ENCODE measurements at regions not wholly inside any gene's neighbourhood (a gene's known extent, or its start where the extent isn't known, plus 50 kb on each side); places are given as distances from the start of the nearest gene placed in this dataset.

DNA sequence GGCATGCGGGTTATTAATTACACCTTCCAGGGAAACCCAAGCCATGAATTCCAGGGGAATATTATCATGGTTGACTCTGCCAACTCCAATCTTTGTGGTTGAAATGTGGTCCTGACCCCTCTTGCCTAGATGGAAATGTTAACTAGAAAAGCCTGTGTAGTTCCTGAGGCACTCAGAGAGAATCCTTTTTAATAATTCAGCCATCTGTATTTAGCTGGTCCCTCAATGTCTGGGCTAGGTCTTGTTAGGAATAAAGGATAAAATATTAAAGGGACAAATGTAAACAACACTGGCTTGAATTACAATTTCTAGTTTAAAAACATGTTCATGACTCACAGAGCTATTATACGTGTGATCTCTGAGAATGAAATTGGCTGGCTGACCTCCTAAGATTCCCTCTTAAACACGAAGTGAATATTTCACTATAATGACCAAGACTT is 435.2 kb upstream of the SUCLG2 start:
- Histone ChIP-seq H3K27me3 (ENCODE audit: control insufficient read depth, insufficient read depth, low read length, poor library complexity, severe bottlenecking) (no peaks in the 10 kb centered on the region), H3K4me1 (ENCODE audit: control insufficient read depth, insufficient read depth, low read length) (no peaks in the 10 kb centered on the region), H3K36me3 (ENCODE audit: control insufficient read depth, insufficient read depth, low read length) (no peaks in the 10 kb centered on the region), H3K9me3 (ENCODE audit: control insufficient read depth, low read length) (no peaks in the 10 kb centered on the region), H3K27ac (ENCODE audit: insufficient read depth, low read depth, low read length, poor library complexity, severe bottlenecking) (no peak overlapping the region), H3K4me3 (ENCODE audit: insufficient read depth, low read depth, low read length) (no peak overlapping the region)
- WGBS, 2 experiments = 92 to 94% methylated on average over 3 of the region's 3 CpGs

DNA sequence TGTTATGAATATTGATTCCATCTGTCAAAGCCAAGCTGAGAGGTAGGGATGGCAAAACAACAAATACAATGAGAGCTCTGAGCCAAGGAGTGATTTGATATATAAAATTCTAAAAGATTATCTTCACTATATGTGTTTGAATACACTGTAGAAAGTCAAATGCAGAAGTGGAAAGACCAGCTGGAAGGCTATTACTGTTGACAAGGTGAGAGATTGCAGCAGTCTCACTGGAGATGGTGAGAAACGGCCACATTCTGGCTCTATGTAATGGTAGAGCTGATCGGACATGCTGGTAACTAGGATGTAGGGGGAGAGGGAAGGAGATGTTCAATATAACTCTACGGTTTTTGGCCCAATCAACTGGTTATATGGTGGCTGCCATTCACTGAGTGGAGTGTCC is 434.2 kb upstream of the SUCLG2 start:
- H3K4me3 ChIP-seq (ENCODE audit: insufficient read depth, low read depth, low read length) = no peak overlapping the region
- no peaks in the 10 kb centered on the region for H3K27me3 ChIP-seq (ENCODE audit: control insufficient read depth, insufficient read depth, low read length, poor library complexity, severe bottlenecking)
- WGBS, 2 experiments = 93 to 94% methylated on average over 3 of the region's 3 CpGs
- H3K9me3 ChIP-seq (ENCODE audit: control insufficient read depth, low read length) = no peaks in the 10 kb centered on the region
- H3K36me3 ChIP-seq (ENCODE audit: control insufficient read depth, insufficient read depth, low read length) = no peaks in the 10 kb centered on the region
- H3K4me1 ChIP-seq (ENCODE audit: control insufficient read depth, insufficient read depth, low read length) = no peaks in the 10 kb centered on the region
- no peak overlapping the region for H3K27ac ChIP-seq (ENCODE audit: insufficient read depth, low read depth, low read length, poor library complexity, severe bottlenecking)

DNA sequence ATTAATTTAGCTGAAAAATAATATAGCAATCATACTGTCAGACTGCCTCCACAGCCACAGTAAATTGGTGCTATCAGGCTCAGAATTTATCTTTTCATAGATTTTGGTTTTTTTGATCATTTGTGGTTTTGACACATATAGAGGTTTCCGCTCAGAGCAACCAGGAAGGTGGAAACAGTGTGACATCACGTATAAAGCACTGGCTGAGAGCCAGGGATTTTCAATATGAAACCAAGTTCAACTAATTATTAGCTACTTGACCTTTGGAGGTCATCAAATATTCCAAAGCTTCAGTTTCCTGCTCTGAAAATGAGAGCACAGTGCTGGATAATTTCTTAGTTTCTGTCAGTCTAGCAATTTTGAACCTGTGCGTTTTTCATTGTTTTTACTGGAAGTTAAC is 433.8 kb upstream of the SUCLG2 start:
- Histone ChIP-seq H3K4me1 (ENCODE audit: control insufficient read depth, insufficient read depth, low read length) (no peaks in the 10 kb centered on the region), H3K4me3 (ENCODE audit: insufficient read depth, low read depth, low read length) (no peak overlapping the region), H3K9me3 (ENCODE audit: control insufficient read depth, low read length) (no peaks in the 10 kb centered on the region), H3K27ac (ENCODE audit: insufficient read depth, low read depth, low read length, poor library complexity, severe bottlenecking) (no peak overlapping the region), H3K27me3 (ENCODE audit: control insufficient read depth, insufficient read depth, low read length, poor library complexity, severe bottlenecking) (no peaks in the 10 kb centered on the region), H3K36me3 (ENCODE audit: control insufficient read depth, insufficient read depth, low read length) (no peaks in the 10 kb centered on the region)
- WGBS, 2 experiments = 76 to 77% methylated on average over 3 of the region's 3 CpGs

DNA sequence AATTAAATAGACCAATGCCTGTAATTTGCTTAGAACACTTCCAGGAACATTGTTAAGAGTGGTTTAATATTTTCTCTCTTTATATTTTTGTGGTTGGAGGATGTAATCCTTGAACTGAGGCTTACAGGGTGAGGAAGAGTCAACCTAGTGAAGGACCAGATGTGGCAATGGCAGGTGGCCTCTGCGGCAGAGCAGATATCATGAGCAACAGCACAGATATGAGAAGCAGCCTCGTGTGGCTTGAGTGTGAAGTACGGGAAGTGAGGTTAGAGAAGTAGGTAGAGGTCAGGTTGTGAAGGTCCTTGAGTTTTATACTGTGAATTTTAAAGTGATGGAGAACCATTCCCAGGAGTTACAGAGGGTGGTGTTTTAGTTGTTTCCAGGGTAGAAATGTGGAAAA is 417.6 kb upstream of the SUCLG2 start:
- 93% methylated on average over 3 of the region's 3 CpGs for WGBS, 2 experiments
- H3K27ac ChIP-seq (ENCODE audit: insufficient read depth, low read depth, low read length, poor library complexity, severe bottlenecking) = no peak overlapping the region
- no peaks in the 10 kb centered on the region for H3K4me1 ChIP-seq (ENCODE audit: control insufficient read depth, insufficient read depth, low read length)
- H3K9me3 ChIP-seq (ENCODE audit: control insufficient read depth, low read length) = no peaks in the 10 kb centered on the region
- no peak overlapping the region for H3K4me3 ChIP-seq (ENCODE audit: insufficient read depth, low read depth, low read length)
- H3K27me3 ChIP-seq (ENCODE audit: control insufficient read depth, insufficient read depth, low read length, poor library complexity, severe bottlenecking) = no peaks in the 10 kb centered on the region
- no peaks in the 10 kb centered on the region for H3K36me3 ChIP-seq (ENCODE audit: control insufficient read depth, insufficient read depth, low read length)

DNA sequence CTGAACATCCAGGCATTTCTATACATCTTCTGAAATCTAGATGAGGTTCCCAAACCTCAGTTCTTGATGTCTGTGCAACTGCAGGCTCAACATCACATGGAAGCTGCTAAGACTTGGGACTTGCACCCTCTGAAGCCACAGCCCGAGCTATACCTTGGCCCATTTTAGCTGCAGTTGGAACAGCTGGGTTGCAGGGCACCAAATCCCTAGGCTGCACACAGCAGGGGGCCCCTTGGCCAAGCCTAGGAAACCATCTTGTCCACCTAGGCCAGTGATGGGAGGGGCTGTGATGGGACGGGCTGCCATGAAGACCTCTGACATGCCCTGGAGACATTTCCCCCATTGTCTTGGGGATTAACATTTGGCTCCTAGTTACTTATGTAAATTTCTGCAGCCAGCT is 415.8 kb upstream of the SUCLG2 start:
- H3K27ac ChIP-seq (ENCODE audit: insufficient read depth, low read depth, low read length, poor library complexity, severe bottlenecking) = no peak overlapping the region
- H3K27me3 ChIP-seq (ENCODE audit: control insufficient read depth, insufficient read depth, low read length, poor library complexity, severe bottlenecking) = no peaks in the 10 kb centered on the region
- WGBS, 2 experiments = 82 to 93% methylated on average over 2 of the region's 2 CpGs
- no peaks in the 10 kb centered on the region for H3K36me3 ChIP-seq (ENCODE audit: control insufficient read depth, insufficient read depth, low read length)
- H3K9me3 ChIP-seq (ENCODE audit: control insufficient read depth, low read length) = no peaks in the 10 kb centered on the region
- no peaks in the 10 kb centered on the region for H3K4me1 ChIP-seq (ENCODE audit: control insufficient read depth, insufficient read depth, low read length)
- no peak overlapping the region for H3K4me3 ChIP-seq (ENCODE audit: insufficient read depth, low read depth, low read length)

DNA sequence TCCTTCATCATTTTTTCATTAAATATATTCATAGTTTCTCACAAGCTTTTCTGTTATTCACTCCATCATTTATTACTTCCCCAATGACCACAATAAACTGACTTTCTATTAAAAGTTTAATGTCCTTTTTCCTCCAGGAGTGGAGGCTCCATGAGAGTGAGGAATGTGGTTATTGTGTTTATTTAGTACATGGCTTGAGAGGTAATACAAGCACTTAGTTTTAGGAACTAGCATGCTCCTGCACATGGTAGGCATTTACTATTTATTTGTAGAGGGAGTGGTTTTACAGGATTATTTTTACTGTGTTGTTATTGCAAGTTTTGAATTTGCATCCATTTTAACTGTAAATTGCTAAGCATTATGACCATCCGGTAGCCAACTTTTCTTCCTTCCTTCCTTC is 412.9 kb upstream of the SUCLG2 start:
- 86 to 90% methylated on average over 1 of the region's 1 CpG for WGBS, 2 experiments
- no peak overlapping the region for H3K27ac ChIP-seq (ENCODE audit: insufficient read depth, low read depth, low read length, poor library complexity, severe bottlenecking)

DNA sequence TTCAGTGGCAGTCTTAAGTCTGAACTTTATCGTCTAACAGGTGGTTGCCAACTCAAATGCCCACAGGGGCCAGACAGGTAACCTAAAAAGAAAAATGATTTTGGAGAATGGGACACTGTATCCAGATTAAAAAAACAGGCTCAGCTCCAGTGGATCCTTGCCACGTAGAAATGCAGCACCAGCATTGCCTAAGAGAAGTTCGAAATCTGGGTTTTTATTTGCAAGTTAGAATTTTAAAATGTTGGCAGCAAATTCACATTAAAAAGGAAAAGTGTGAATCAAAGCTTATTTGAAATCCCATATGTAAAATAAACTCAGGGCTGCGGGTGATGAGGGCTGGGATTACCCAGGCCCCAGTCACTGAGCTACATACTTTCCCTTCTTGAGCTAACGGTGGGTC is 408.5 kb upstream of the SUCLG2 start:
- Histone ChIP-seq H3K36me3 (ENCODE audit: control insufficient read depth, insufficient read depth, low read length) (no peaks in the 10 kb centered on the region), H3K4me3 (ENCODE audit: insufficient read depth, low read depth, low read length) (no peak overlapping the region), H3K4me1 (ENCODE audit: control insufficient read depth, insufficient read depth, low read length) (no peaks in the 10 kb centered on the region), H3K9me3 (ENCODE audit: control insufficient read depth, low read length) (no peaks in the 10 kb centered on the region), H3K27me3 (ENCODE audit: control insufficient read depth, insufficient read depth, low read length, poor library complexity, severe bottlenecking) (no peaks in the 10 kb centered on the region), H3K27ac (ENCODE audit: insufficient read depth, low read depth, low read length, poor library complexity, severe bottlenecking) (no peak overlapping the region)
- WGBS, 2 experiments = 71 to 72% methylated on average over 5 of the region's 5 CpGs

More for the DNA sequence above, 412.9 kb upstream of the SUCLG2 start:
- H3K27me3 ChIP-seq (ENCODE audit: control insufficient read depth, insufficient read depth, low read length, poor library complexity, severe bottlenecking) = no peaks in the 10 kb centered on the region
- no peak overlapping the region for H3K4me3 ChIP-seq (ENCODE audit: insufficient read depth, low read depth, low read length)
- H3K9me3 ChIP-seq (ENCODE audit: control insufficient read depth, low read length) = no peaks in the 10 kb centered on the region
- no peaks in the 10 kb centered on the region for H3K36me3 ChIP-seq (ENCODE audit: control insufficient read depth, insufficient read depth, low read length)
- H3K4me1 ChIP-seq (ENCODE audit: control insufficient read depth, insufficient read depth, low read length) = no peaks in the 10 kb centered on the region

DNA sequence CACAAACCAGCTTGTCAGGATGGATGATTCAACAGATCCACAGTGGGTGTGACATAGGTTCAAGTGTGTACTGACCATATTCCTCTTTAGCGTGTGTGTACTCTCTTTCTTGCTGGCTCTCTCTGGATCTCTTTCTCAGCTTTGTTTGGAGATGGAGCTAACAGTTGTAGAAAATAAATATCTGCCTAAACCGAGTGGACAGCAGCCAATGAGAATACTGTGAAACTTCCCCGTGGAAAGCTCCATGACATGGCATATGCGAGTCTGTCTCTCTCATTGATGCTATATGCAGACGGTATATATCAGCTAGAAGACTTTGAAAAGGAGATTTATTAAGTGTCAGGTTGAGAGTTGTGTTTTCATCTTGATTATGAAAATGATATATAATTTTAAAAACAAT is 406.5 kb upstream of the SUCLG2 start:
- H3K4me1 ChIP-seq (ENCODE audit: control insufficient read depth, insufficient read depth, low read length) = no peaks in the 10 kb centered on the region

DNA sequence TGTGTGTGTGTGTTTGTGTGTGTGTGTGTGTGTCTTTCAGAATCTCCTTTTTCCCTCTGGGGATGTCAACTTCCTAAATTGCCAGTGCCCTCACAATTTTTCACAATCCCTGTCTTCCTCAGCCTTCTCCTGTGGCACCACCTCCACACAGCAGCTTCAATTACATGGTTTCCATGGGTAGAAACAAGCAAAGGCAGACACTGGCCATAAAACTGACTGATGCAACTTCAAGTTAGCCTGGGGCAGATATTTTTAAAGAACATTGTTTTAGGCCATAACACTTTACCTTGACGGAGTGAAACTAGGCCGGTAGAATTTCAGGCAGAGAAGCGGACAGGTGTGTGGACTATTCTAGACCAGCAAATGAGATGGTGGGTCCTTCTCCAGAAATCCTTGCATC is 405.8 kb upstream of the SUCLG2 start:
- no peak overlapping the region for H3K4me3 ChIP-seq (ENCODE audit: insufficient read depth, low read depth, low read length)
- no peak overlapping the region for H3K27ac ChIP-seq (ENCODE audit: insufficient read depth, low read depth, low read length, poor library complexity, severe bottlenecking)
- no peaks in the 10 kb centered on the region for H3K27me3 ChIP-seq (ENCODE audit: control insufficient read depth, insufficient read depth, low read length, poor library complexity, severe bottlenecking)
- no peaks in the 10 kb centered on the region for H3K4me1 ChIP-seq (ENCODE audit: control insufficient read depth, insufficient read depth, low read length)
- WGBS, 2 experiments = 62 to 64% methylated on average over 3 of the region's 3 CpGs
- no peaks in the 10 kb centered on the region for H3K9me3 ChIP-seq (ENCODE audit: control insufficient read depth, low read length)
- no peaks in the 10 kb centered on the region for H3K36me3 ChIP-seq (ENCODE audit: control insufficient read depth, insufficient read depth, low read length)

More for the DNA sequence above, 406.5 kb upstream of the SUCLG2 start:
- Histone ChIP-seq H3K27me3 (ENCODE audit: control insufficient read depth, insufficient read depth, low read length, poor library complexity, severe bottlenecking) (no peaks in the 10 kb centered on the region), H3K36me3 (ENCODE audit: control insufficient read depth, insufficient read depth, low read length) (no peaks in the 10 kb centered on the region), H3K27ac (ENCODE audit: insufficient read depth, low read depth, low read length, poor library complexity, severe bottlenecking) (no peak overlapping the region), H3K9me3 (ENCODE audit: control insufficient read depth, low read length) (no peaks in the 10 kb centered on the region), H3K4me3 (ENCODE audit: insufficient read depth, low read depth, low read length) (no peak overlapping the region)
- 75% methylated on average over 5 of the region's 5 CpGs for WGBS, 2 experiments

DNA sequence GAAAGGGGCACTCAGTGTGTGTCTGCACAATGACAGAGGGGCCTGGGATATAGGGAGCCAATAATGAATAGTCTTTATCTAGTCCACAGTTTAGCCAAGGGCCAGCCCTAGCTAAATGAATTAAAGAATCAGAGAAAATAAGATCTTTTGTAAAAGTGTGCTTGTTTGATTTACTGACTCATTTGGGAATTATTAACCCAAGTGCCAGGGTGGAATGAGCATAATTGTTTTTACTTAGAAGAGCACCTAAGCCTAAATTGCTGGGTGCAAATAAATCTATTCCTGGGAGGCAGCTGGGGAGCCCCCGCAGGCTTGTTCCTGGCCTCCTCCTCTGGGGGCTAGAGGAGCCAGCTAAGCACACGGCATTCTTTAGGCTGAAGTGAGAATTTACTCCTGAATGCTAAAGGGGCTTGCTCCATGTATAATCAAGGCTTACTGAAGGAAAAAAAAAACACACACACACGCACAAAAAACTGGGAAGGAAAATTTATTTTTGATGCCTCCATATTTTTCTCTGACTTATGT is 405.3 kb upstream of the SUCLG2 start:
- Histone ChIP-seq H3K9me3 (ENCODE audit: control insufficient read depth, low read length) (no peaks in the 10 kb centered on the region), H3K27me3 (ENCODE audit: control insufficient read depth, insufficient read depth, low read length, poor library complexity, severe bottlenecking) (no peaks in the 10 kb centered on the region), H3K4me1 (ENCODE audit: control insufficient read depth, insufficient read depth, low read length) (no peaks in the 10 kb centered on the region), H3K4me3 (ENCODE audit: insufficient read depth, low read depth, low read length) (no peak overlapping the region), H3K36me3 (ENCODE audit: control insufficient read depth, insufficient read depth, low read length) (no peaks in the 10 kb centered on the region), H3K27ac (ENCODE audit: insufficient read depth, low read depth, low read length, poor library complexity, severe bottlenecking) (no peak overlapping the region)
- 82 to 84% methylated on average over 2 of the region's 3 CpGs for whole genome bisulfite sequencing, 2 experiments

Measured in ectodermal cell (in vitro differentiated cells).